LNCaP clone FGC (cell line): ENCODE measurements at regions not wholly inside any gene's neighbourhood (a gene's known extent, or its start where the extent isn't known, plus 50 kb on each side); places are given as distances from the start of the nearest gene placed in this dataset.
"Not testable (repeated sequence)": the region's sequence is repeated elsewhere in the genome, so short reads cannot be mapped to it uniquely, and the experiment has no call there.

Source experiments
- DNase-seq: peaks from one replicate; pipeline ENCODE4 v3.0.0-alpha.2; 2011; ENCODE audit warnings: low read depth
- H3K4me3 ChIP-seq: 2 replicates; pipeline ENCODE4 v1.5.1; 2011; ENCODE audit warnings: mild to moderate bottlenecking, low read depth, low read length, control low read depth
- CTCF ChIP-seq: IDR thresholded peaks from 2 replicates; pipeline ENCODE4 v1.5.1; 2012; ENCODE audit warnings: mild to moderate bottlenecking; ENCODE audit not compliant: control insufficient read depth, insufficient read depth; ENCODE audit errors: extremely low read depth

- no peak for DNase-seq
- no peak for TF ChIP-seq CTCF
- H3K4me3 ChIP-seq, result no peak overlapping the region
Measured at GRCh38 chr17:77802333-77802615, 156.2 kb upstream of the TNRC6C start.

GRCh38 chr17:77802811-77803220, 155.7 kb upstream of the TNRC6C start:
- H3K4me3 ChIP-seq, result no peak overlapping the region
- TF ChIP-seq CTCF, result no peak
- no peak for DNase-seq

- no peak overlapping the region for H3K4me3 ChIP-seq
- no peak for DNase-seq
- no peak for TF ChIP-seq CTCF
Measured at GRCh38 chr17:77803726-77804125, 154.8 kb upstream of the TNRC6C start.

GRCh38 chr17:77804796-77805426, 153.6 kb upstream of the TNRC6C start:
- H3K4me3 ChIP-seq, result no peak overlapping the region
- TF ChIP-seq CTCF, result no peak
- DNase-seq, result no peak

GRCh38 chr17:77805970-77806369, 152.5 kb upstream of the TNRC6C start:
- DNase-seq, H3K4me3 ChIP-seq: not testable (repeated sequence)

- TF ChIP-seq CTCF, result no peak
- H3K4me3 ChIP-seq, result no peak overlapping the region
- DNase-seq, result no peak
Measured at GRCh38 chr17:77807051-77807745, 151.3 kb upstream of the TNRC6C start.

GRCh38 chr17:77807746-77808441, 150.6 kb upstream of the TNRC6C start:
- no peak for DNase-seq
- no peak for TF ChIP-seq CTCF
- H3K4me3 ChIP-seq, result no peak overlapping the region
